DMS114 treated with DMSO at 0.1 percent for 48 hours (cell line): ENCODE measurements at regions not wholly inside any gene's neighbourhood (a gene's known extent, or its start where the extent isn't known, plus 50 kb on each side); places are given as distances from the start of the nearest gene placed in this dataset.

Experiments
- DNase-seq: peaks from one replicate; lab custom pipeline; 2025; ENCODE audit not compliant: unreplicated experiment; lab: John Stamatoyannopoulos, UW

DNA sequence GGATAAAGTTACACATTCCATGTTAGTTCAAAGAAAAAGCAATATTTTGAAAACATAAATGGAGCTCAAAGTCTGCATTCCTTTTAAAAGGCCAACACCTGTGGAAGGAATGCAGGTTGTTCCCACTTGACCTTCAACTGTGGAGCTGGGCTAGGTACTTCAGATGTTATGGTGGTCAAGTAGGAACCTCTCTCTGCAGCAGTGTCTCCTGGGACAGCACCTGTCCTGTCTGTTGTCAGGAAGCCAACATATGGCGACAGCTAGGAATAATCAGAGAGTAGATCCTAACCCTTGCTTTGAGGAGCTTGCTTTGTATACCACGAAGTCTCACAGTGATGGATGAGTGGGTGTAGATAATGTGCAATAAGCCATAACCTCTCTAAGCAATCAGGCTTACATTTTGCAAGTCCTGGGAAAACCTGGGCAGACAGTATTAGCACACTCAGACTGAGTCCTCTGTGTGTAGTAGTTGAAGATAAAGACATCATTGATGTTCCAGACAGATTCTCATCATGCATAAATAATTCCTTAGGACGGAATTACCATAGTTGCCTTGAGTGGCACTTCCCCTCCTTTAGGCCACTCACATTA lies 347.5 kb downstream of the PRL start:
- DNase-seq, result no peak

GRCh38 chr6:21952367-21952766 lies 344.5 kb downstream of the PRL start:
- DNase-seq, result no peak

DNA sequence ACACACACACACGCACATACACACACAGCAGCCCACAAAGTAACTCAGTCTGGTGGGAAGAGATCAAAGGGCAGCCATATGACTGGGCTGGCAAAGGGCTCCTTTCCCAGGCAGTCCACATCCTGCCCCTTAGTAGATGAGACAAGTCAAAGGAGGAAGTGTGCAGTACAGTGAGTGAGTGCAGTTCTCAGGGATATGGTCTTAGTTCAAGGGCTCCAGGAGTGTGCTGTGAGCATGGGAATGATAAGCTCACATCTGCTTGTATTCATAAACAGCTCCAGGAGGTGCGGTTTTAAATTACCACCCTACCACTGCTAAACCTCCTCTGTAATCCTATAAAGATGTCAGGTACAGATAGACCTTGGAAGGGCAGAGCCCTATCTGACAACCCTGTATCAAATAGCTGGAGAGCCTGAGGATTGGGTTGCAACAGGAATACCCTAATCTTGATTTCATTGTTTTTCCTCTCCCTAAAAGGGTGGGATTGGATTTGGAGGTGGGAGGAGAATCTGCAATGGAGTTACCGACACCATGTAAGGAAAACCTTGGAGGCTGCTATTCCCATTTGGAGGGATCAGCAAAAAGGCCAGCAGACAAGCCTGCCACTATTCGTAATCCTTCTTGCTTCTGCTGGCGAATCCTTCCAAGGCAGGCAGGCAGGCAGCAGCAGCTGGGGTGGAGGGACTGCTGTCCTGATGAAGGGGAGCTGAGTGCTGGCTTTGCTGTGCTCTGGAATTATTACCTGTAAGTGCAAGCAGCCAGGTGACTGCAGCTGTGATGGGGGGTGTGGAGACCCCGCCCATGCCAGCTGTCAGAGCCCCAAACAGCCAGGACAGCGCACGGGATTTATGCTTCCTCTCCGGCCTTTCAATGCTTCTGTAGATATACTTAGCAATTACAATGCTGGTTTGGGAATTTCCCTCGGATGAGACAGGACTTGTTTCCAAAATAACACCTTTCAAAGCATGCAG lies 342.7 kb downstream of the PRL start:
- no peak for DNase-seq

DNA sequence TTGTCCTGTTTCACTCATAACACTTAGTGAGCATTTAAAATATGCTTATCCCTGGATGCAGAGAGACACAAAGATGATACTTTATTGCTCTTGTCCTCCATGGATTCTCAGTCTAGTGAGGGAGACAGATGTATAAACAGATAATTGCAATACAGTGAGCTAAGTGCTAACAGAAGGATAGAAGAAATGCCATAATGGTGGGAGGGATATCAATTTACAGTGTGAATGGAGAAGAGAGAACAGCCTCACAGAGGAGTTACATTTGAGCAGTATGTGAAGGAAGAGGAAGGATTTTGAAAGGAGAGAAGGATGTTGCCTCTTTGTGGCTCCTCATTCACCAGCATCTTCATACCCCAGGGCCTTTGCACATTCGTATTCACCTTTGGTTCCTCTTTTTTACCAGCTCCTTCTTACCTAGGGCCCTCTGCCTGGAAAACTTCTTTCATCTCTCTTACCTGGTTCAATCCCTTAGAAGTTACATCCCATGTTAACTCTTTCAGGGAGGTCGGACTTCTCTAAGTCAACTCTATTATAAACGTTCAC lies 341.7 kb downstream of the PRL start:
- DNase-seq, result no peak

- no peak for DNase-seq
Measured at GRCh38 chr6:21955951-21956350, 340.9 kb downstream of the PRL start.

DNA sequence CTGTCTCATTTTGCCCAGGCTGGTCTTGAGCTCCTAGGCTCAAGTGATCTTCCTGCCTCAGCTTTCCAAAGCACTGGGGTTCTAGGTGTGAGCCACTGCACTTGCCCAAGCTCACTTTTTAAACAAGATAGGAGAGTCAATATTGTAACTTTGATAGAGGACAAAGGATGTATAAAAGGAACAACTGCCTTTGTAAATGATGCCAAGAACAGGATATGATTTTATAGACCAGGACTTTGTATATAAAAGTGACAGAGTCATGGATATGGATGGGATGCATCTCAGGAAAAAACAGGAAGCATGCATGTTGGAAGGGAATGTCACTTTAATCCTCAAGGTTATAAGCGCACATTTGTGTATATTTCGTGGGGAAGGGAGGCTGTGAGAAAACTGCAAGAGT lies 338.4 kb downstream of the PRL start:
- DNase-seq, result no peak

DNA sequence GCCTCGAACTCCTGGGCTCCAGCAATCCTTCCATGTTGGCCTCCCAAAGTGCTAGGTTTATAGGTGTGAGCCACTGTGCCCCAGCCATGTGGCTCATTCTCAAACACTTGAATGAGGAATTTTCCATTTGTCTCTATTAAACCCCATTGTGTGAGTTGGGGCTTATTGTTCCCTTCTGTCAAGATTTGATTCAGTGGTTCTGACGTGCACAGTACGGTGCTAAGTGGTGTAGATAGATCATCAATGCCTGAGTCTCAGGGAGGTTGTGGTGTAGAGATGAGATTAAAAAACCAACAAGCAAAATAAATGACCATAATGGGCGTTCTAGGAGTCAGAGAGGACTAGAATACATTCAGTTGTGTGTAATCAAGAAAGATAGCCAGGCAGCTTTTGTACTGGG lies 335.6 kb downstream of the PRL start:
- no peak for DNase-seq

- no peak for DNase-seq
Measured at GRCh38 chr6:21965016-21965415, 331.8 kb downstream of the PRL start.

DNA sequence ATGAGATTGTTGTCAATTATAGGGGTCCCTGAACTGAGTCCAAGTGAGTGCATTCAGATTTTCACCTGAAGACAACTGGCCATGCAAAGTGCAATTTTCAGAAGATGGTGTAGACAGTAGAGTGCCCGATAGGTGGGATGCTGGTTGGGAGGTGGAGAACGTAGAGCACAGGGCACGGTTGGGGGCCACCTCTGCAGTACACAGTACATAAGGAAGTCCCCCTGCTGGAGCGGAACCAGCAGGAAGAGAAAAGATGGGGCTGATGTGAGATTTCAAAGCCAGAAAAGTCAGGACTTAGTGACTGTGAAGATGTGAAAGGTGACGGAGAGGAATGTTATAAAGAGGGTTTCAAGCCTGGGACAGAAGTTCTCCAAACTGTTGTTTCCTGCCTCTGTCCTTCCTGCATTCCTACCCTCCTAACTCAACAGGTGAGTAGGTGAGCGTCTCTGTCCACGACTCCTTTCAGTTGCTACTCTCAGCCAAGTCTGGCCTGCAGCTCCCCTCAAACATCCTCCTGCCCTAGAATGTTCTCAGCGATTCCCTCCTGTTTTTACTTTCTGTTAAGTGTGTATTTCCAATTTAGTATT lies 330.8 kb downstream of the PRL start:
- no peak for DNase-seq

DNA sequence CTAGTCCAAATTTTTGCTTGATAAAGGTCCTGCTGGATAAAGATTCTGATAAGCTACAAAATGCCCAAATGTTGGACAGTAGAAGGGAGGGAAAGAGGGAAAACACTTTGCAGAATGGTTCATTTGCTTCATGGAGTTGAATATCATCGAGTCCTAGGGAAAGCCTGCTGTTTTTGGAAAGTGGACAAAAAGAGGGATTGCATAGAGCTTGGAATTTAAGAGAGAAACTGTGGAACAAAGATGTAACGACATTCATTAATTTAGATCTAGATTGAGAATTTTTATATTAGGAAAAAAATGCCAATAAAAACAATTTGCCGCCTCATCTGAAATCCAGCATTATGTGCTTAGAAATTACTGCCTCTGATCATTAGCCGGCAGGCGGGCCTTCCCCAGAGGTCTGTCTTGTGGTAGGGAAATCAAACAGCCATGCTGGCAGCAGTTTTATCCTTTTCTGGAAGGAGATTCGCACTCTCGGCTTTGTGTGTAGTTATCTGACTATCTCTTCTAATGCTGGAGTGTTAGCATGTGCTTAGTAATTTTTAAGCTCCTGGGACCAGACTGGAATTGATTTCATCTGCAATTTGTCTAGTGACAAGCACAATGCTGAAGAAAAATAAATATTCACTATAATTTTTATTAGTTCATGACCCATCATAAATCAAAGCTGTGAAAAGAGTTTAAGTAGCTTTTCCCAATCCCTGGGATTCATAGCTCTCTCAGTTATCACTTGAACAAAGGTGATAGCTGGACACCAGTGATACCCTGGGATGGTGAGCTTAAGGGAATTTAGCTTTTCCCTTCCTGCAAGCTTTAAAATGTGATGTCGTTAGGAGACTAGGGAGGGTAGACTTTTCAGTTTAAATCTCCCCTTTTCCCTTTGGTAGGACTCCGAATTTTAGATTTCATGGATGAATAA lies 329.5 kb downstream of the PRL start:
- no peak for DNase-seq

- no peak for DNase-seq
Measured at GRCh38 chr6:21968411-21968810, 328.4 kb downstream of the PRL start.

DNA sequence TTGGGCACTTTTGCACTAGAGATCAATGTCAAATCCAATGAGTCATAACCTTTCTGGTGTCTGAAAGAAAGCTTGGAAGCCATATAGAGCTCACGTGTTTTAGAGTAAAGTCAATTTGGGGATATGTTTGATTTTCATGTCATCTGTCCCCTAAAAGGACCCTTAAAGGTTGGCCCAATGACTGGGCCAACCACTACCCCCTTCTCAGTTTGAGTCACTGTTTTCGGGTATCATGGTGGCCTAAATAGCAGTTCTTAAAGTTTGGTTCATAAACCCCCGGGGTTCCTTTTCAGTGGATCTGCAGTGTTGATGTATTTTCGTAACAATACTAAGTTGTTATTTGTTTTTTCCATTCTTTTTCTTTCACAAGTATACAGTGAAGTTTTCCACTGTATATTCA lies 327.6 kb downstream of the PRL start:
- no peak for DNase-seq

DNA sequence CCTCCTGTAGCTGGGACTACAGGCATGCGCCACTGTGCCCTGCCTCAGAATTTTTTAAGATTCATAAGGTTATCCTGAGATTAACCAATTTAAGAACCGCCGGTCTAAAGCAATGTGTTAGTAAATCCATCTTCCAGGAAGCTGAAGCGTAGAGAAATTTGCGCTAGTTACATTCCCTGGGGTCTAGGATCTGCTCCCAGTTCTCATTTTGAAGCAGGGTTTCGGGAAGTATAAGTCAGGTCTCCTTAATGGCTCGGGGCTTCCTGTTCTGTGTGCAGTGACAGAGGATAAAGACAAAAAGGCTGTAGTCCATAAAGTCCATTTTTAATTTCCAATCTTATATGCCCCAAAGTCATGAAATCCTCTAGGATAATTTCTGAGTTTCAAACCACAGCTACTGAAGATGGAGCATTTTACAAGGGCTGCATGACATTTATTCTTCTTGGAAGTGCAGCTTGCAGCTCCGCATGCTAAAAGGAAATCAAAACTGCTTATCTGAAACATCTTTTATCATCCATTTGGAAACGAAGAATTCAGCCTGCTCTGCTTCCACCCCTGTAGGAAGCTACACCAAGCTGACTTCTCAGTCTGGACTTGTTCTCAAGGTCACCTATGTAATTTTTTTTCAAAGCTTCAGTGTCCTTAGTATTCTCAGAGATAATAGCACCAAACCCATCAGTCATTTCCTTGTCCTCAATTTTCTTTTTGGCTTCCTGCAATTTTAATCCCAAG lies 326.1 kb downstream of the PRL start:
- no peak for DNase-seq

GRCh38 chr6:21971541-21971940 lies 325.3 kb downstream of the PRL start:
- DNase-seq, result no peak

- DNase-seq, result no peak
Measured at GRCh38 chr6:21972516-21972915, 324.3 kb downstream of the PRL start.

GRCh38 chr6:21977346-21977745 lies 319.5 kb downstream of the PRL start:
- DNase-seq, result no peak

DNA sequence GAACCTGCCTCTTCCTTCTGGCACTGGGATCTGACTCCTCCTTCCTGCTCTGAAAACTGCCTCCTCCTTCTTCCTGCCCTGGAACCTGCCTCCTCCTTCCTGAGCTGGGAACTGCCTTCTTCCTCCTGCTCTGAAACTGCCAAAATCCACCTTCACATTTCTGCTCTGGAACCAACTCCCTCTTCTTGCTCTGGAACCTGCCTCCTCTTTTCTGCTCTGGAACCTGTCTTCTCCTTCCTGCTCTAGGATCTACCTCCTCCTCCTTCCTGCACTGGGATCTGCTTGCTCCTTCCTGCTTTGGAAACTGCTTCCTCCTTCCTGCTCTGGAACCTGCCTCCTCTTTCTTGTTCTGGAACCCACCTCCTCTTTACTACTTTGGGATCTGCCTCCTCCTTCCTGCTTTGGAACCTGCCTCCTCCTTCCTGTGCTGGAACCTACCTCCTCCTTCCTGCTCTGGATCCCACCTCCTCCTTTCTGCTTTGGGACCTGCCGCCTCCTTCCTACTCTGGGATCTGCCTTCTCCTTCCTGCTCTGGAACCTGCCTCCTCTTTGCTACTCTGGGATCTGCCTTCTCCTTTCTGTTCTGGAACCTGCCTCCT lies 315.5 kb downstream of the PRL start:
- DNase-seq, result no peak

GRCh38 chr6:21984135-21984534 lies 312.7 kb downstream of the PRL start:
- DNase-seq, result no peak

DNA sequence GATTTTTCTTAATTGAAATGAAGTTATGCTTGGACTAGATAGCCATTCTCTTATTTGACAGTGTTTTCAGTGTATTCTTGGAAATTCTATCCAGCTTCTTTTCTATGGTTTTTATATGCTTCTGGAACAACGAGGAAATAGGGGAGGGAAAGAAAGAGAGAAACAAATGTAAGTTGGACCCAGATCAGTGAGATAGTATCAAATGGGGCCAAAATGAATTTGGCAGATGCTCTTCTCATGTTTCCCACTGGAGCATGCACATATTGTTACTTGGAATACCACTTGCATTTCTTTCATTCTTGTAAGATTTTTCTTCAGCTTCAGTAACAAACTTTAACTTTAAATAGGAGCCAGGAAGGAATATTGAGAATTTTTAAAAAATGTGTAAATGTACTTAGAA lies 312.3 kb downstream of the PRL start:
- no peak for DNase-seq

DNA sequence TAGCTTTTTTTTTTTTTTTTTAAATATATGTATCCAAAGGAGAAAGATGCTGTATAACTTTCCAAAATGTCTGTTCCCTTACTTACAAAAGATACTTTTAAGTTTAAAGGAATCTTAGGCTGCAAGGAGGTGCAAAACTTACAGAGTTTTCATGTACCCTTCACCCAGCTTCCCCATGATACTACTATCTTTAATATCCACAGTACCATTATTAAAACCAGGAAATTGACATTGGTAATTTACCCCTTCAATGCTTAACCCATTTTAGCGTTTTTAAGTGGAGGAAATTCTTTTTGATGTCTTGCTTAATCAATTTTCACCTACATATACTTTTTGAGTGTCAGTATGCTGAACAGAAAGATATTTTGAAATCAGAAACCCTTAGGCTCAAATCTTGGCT lies 310.9 kb downstream of the PRL start:
- DNase-seq, result no peak
